HG03135 (cell line): ENCODE measurements at regions not wholly inside any gene's neighbourhood (a gene's known extent, or its start where the extent isn't known, plus 50 kb on each side); places are given as distances from the start of the nearest gene placed in this dataset.

Experiments
- ATAC-seq: cut with Tn5 transposase; IDR thresholded peaks from one replicate; pipeline ENCODE4 v1.9.1; 2021; ENCODE audit warnings: mild to moderate bottlenecking, moderate library complexity; ENCODE audit not compliant: unreplicated experiment

DNA sequence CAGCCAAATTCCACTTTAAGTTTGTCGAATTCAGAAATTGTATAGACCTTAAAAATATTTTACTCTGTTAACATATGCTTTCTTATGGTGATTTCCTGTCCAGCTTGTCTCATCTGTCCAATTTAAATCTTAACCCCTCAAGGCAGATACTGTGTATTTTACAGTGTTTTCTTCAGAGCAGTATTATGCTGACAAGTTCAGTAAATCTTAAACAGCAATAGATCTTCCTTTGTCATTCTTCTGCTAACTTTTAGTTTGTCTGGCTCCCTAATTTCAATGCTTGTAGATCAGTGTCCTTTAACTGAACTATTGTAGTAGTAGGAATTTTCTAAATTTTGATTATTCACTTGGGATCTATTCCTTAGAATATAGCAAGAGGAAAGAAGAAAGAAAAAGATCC lies 52.8 kb upstream of the MEIS1 start:
- no peak for ATAC-seq

DNA sequence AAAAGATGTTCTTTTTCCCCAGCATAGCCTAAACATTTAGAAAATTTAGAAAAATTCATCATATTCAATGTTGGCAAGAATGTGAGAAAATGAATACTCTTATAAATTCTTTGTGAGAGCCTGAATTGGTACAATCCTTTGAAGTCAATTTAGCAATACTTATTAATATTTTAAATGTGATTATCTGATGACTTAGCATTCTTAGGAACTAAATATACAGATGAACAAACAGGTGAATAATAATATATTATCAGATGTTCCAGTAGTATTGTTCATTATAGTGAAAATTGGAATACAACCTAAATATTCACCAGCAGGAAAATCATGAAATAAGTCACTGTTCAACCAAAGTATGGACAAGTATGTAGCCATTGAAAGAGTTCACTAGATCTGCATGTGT lies 55.5 kb upstream of the MEIS1 start:
- no peak for ATAC-seq

DNA sequence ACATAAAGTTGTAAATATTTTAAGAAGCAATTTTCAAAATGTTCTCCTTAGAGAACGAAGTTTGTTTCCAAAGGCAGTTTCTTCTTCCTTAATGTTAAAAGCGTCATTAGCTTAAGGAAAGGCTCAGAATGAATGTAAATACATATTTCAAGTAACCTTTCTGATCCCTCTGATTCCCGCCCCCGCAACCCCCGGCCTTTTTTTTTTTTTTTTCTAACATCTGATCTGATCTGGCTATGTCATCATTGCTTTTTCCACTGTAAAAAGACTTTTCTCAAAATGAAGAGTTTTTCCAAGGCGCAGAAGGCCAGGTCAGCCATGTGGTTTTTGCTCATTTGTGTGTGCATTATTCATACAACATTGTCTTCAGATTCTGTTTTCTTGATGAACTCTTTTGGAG lies 57.1 kb upstream of the MEIS1 start:
- ATAC-seq, result no peak

DNA sequence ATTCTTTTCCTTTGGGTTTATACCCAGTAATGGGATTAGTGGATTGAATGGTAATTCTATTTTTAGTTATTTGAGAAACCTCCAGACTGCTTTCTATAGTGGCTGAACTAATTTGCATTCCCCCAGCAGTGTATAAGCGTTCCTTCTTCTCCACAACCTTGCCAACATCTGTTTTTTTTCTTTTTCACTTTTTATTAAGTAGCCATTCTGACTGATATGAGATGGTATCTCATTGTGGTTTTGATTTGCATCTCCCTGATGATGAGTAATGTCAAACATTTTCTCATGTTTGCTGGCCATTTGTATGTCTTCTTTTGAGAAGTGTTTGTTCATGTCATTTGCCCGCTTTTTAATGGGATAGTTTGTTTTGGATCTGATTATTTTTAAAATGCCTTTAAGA lies 64.1 kb upstream of the MEIS1 start:
- ATAC-seq, result no peak

DNA sequence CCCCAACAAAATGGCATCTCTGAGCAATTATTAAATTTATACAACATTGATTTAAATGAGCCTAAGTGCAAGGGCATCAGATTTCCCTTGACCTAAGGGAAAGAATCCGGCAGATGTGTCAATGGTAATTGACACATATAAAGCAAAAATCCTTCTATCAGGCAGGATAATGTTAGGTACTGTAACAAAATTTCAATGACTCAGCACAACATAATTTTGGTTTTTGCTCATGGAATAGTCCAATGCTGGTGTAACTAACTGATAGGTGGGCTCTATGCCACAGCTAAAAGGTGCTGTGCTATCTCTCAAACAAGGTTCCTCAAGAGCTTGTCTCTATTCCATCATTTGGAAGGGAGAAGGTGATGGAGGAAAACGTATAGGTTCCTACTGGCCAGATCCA lies 68.3 kb upstream of the MEIS1 start:
- ATAC-seq, result no peak

DNA sequence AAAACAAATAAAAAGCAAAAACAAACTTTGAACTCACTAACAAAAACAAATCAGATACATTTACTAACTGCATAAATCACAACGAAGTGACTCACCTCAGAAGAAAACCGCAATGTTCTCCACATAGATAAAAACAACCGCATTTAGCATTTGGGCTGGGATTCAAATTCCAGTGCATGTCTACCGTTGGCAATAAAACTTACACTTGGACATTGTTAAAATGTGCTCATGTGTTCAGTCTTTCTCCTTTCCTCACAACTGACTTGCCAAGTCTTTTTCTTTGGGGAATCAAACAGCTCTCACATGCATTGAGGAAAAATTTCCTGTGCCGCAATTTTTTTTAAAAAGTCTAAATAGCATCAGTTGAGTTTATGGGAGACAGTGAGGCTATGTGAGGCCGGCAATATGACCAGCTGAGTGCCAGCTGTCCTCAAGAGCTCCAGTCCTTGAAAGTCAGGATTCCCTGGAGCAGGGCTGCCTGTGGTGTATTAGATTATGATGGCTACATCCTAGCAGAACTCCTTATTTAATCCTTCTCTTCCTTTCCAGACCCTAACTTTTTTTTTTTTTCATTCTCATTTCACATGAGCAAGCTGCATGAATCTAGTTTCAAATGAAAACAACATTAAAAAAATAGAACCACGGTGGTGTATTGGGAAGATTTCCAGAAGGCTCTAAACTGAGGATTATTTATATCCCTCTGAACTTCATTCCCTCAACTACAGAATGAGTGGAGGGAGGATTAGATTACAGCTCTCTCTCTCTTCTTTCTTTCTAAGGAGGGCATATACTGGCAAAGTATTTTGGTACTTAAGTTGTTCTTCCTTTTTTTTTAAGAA lies 70.2 kb upstream of the MEIS1 start:
- ATAC-seq, result no peak

DNA sequence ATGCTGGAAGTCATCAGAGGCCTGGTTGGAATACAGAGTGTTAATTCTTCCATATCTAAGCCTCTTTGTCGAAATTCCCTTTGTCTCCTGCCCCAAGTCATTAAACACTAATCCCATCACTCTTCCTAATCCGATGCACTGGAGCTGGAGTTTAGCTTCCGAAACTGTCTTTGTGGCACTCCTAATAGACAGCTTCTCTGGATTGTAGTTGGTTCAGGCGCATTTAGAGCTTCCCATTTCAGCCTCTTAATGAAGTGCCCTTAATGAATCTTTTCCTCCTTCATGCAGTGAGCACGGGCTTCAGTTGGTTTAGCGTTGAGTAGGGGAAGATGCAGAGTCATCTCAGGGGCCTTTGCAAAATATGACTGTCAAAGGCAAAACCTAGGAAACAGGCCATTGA lies 72.2 kb upstream of the MEIS1 start:
- ATAC-seq, result no peak

DNA sequence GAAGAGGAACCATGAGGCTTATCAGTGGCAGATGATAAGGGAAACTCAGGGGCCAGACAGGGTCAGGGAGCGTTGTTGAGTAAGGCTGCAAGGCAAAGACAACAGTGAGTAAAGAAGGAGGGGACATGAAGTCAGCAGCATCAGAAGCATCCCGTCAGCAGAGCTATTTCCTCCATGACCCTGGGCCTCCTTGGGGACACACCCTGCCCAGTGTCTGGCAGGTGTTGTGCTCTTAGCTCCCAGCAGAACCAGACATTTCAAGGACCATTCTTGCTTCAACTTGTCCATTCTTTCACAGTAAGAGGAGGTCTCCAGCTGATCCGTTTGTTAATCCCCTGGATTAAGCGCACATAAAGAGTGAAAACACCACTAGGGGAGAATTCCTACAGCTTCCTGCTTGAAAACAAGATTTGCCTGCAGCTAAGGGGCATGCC lies 88.7 kb upstream of the MEIS1 start:
- ATAC-seq, result no peak

DNA sequence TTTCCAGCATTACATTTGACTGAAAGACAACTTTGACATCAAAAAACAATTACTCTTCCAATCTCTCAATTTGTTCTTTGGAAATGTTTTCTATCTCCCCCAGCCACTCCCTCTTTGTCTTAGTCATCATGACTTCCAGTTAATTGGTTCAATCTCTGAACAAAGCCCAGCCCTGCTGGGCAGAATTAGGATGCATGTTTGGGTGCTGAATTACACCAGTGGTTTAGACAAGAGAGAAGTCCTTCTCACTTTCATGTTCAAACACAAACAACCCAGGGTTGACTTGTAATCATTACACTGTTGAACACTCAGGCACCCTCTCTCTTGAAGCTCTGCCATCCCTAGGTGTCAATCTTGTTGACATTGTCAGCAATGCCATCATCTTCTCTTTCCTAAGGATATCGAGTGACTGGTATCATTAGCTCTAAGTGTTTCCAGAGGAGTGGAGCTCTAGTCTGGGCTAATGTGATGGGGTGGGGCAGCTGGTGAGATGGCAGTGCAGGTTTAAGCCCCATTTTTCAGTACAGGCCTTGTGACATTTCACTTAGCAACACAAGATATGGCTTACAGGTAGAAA lies 90.8 kb upstream of the MEIS1 start:
- no peak for ATAC-seq

DNA sequence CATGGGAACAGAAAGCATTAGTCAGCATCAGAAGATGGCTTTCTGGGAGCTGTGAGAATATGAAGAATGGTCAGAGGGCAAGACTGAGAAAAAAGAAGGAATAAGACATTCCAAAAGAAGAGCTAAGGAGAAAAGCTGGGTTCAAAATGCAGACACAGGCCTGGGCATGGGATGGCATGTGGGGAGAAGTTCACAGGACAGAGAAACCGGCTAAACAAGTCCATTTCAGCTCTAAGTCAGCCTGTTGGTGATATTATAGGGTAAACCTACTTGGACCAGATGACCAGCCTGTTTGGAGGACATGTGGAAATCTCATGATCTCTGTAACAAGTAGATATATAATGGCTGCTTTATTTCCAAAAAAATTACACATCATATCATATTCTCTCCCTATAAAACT lies 91.7 kb upstream of the MEIS1 start:
- ATAC-seq, result no peak

DNA sequence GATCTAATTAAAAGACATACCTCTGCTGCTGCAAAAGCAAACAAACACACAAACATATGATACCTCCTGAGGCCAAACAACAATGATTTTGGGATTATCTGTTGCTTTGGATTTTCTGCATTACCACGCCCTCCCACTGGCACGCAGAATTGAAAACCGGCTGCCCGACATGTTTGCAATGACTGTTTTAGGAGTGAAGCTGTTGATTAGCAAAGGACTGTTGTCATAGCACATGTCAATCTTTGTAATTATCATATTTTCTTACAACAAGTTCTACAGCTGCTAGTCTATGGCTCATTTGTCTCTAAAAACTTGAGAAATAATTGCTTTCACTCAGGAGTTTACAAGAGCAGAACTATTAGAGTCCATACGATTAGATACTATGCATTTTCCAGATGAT lies 94.4 kb upstream of the MEIS1 start:
- ATAC-seq, result no peak

DNA sequence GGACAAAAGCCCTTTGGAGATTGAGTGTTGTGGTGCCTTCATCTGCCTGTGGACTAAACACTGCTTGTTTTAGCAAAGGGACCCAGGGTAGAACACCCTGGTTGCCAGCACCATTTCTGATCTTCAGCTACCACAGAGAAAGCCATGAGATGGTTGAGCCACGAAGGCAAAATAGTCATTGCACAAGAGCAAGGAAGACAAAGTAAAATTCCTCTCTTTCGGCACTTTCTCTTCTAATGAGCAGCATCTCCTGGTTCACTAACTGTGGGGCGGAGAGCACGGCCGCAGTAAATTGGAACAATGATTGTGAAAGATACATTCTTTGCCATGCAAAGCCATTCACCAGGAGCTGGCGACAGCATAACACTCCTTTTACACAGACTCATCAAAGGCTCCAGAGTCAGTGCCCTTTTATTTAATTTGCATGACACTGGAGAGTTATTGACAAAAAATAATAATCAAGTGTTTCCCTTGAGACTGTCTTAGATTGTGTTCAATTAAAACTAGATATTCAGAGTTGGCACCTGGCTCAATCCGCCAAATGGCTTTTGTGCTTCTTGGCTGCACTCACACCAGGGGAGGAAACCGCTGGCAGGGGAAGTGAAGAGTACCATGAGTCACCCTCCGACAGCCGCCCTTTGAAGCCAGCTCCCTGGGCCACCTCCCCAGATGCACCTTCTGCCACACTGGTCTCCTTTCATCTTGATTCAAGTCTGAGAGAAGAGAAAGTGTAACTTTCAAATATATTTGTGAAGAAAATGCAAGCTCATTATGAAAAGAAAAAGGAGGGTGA lies 100.5 kb upstream of the MEIS1 start:
- no peak for ATAC-seq

DNA sequence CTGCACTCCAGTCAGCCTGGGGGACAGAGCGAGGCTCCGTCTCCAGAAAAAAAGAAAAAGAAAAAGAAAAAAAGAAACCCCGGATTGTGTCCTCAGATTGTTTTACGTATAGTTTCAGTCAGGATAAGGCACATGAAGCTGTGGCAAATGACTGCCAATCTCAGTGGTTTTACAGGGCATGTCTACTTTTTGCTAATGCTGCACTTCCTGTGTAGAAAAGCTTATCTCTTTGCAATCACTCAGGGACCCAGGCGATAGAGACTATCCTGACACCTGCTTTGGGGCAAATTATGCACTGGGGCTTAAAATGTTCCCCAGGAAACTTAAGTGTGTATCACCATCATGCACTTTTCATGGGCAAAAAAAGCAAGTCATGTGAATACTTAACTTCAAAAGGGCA lies 103.7 kb upstream of the MEIS1 start:
- no peak for ATAC-seq

DNA sequence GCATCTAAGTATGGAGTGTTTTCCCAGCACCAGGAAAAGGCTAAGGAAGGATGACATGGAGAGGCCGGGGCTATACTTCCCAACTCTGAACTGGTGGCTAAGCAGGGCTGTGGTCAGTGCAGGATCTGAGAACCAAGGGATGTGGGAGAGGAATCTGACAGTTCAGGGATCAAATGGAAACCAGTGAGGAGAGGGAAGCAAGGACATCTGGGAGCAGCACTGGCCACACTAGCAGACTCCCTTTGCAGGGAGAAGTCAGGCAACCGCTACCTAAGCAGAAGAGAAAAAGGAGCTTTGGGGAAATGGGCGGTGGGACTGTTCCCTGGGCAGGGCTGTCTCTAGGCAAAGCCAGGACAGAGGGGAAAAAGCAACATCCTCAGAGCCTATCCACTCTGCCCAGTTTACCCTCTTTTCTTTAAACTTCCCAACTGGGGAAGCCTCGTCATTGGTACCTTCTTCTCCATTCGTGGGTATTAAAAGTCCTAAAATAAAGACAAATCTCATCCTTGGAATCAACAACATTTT lies 105.8 kb upstream of the MEIS1 start:
- ATAC-seq, result no peak

DNA sequence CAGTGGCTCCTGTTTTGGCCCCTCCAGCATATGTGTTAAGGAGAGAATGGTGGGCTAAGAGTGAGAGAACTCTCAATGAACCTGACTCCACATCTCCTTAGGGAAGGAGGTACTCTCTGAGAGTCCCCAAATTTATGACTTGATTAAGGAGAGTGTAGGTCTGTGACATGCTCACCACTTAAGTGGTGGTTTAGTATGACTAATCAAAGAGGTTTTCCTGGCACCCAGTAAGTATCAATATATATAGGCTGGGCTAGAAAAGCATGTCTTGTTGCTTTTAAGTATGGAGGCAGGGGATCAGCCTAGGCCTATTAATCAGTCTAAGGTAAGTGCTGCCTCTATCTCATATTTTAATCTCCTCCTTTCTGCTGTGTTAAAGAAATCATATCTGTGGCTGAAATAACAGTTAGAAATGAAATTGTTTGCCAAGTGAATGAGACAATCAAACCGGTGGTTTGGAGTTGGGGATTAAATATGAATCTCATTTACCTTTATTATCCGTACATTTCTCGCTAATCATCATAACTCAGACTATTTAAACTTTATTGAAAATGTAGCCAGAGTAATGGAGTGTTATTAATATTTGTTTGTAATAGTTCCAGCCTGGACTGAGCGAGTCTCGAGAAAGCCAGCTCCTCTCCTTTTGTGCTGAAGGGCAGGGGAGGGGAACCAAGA lies 107.7 kb upstream of the MEIS1 start:
- ATAC-seq, result no peak

DNA sequence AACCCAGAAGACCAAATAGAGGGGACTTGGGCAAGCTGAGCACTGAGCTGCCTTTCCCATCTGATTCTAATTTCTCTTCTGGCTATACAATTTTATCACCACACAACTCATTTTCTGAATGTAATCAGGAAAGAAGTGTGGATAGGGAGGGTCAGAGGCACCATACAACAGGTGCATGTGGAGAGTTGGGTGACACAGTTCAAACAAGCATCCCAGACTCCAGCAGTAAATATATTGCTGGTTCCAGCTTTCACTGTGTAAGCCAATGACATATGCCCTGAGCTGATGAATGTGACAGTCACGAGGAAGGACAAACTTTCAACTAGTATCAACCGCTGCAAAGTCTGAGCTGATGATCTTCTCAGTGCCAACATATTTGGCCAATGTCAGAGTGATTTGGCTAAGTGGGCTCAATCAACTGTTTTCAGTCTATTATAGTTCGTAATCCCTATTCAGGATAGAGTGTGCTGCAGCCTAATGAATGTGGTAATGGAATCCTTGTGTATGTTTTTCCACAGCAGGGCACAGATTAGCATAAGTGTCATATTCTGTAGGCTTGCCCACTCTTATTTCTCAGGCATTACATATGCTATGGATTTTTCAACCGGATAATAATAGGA lies 109.9 kb upstream of the MEIS1 start:
- no peak for ATAC-seq

DNA sequence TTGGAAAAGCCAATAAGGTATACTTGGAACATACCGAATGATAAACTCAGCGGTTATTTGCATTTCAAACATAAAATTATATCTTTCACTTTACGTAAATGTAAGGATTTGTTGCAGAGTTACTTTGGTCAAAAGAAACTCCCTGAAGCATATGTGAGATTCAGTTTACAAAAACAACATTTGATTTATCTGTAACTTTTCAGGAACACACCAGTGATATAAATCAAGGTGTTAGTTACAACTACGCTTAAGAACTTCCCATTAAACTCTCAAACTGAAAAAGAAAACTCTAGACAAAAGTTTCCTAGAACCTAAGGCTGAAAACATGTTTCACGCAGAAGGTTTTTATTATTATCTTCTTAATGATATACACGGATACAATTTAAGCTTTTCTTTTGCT lies 110.6 kb upstream of the MEIS1 start:
- ATAC-seq, result no peak

DNA sequence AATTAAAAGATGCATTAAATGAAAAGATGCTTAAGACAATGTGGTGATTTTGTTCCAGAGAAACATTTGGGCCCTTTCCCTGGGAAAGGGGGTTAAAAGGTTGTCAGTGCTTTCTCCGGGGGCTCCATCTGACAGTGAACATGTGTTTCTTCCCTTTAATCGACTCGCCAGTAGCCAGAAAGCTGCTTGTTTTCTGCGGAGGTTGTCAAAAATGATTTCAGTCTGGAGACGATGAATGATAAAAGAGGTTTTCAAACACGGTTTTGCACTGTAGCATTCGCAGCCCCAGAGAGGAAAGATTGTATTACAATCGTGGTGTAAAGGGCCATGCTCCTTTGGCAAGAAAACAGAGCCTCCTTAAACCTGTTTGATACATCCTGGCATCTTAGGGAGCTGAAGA lies 111.5 kb upstream of the MEIS1 start:
- ATAC-seq, result no peak

DNA sequence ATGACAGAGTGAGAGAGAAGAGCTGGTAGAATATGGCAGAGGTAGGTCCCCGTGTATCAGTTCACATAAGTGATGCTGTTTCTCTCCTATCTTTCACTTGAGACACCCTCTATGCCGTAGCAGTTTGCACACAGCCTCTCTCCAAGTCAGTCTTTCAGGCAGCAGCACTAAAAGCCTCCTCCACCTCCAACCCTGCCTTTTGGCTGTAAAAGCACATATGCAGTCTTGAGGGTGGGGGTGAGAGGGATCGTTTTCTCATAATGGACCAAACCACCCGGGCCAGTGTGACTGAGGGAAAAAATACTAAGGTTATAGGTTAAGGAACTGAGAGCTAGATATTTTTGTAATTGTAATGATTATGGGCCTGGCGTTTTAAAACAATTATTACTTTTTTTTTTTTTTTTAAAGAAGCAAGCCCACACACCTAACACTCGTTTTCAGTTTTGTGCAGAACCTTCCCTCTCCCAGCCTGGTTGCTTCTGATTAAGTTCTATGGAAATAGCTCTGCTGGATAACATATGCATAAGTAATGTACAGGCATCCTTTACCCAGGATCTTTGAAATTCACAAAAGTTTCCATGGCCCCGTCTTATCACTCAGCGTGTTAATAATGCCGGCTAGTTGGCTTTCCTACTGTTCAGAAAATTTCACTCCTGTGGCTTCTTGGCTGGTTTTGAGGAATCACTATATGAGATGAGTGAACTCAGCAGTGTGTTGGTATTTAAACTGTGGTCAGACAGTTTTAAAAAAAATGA lies 112.2 kb upstream of the MEIS1 start:
- no peak for ATAC-seq

DNA sequence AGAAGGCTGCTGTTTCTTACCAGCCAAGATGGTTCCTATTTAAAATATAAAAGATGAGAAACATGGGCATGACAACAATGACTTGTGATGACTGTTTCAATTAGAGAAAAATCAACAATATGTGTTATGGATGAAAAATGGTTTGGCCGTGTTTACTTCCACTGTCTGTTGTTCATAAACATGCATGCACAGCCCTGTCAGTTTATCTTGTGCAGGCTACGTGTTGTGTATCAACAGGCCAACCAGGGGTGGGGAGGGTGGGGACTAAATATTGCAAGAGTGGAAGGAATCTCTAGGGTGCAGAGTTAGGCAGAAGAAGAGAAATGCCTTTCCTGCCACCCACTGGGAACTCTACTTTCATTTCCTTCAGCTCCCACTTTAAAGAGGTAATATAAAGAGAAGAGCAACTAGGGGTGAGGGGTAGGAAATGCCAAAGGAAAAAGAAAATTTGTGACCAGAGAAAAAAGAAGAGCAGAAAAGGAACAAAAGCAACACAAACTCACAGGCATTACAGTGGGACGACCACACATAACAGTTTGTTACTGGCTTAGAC lies 116.8 kb upstream of the MEIS1 start:
- no peak for ATAC-seq
